NT2/D1 (cell line): ENCODE measurements at regions not wholly inside any gene's neighbourhood (a gene's known extent, or its start where the extent isn't known, plus 50 kb on each side); places are given as distances from the start of the nearest gene placed in this dataset.

Experiments
- SUZ12 ChIP-seq: IDR thresholded peaks from 2 replicates; pipeline ENCODE4 v1.6.1; 2011; ENCODE audit not compliant: insufficient read length, insufficient read depth; ENCODE audit errors: extremely low read depth
- YY1 ChIP-seq: IDR thresholded peaks from 2 replicates; pipeline ENCODE4 v1.6.1; 2011; ENCODE audit not compliant: insufficient read length, insufficient read depth
- ZNF274 ChIP-seq: IDR thresholded peaks from 2 replicates; pipeline ENCODE4 v1.6.1; 2011; ENCODE audit warnings: mild to moderate bottlenecking, low read depth, low read length

- no peak for TF ChIP-seq ZNF274
- no peak for TF ChIP-seq YY1
- no peak for TF ChIP-seq SUZ12
These were observed 315.4 kb downstream of the LMO4 start for GRCh38 chr1:87644033-87644578.
